HG03108 (cell line): ENCODE measurements at regions not wholly inside any gene's neighbourhood (a gene's known extent, or its start where the extent isn't known, plus 50 kb on each side); places are given as distances from the start of the nearest gene placed in this dataset.
"Not testable (repeated sequence)": the region's sequence is repeated elsewhere in the genome, so short reads cannot be mapped to it uniquely, and the experiment has no call there.

ENCODE experiments used
- ATAC-seq: cut with Tn5 transposase; IDR thresholded peaks from one replicate; pipeline ENCODE4 v1.9.1; 2021; ENCODE audit warnings: moderate library complexity; ENCODE audit not compliant: unreplicated experiment

- ATAC-seq = no peak
Measured at GRCh38 chr9:25094518-25094917, 548.8 kb upstream of the IZUMO3 start.

GRCh38 chr9:25078202-25078601, 532.5 kb upstream of the IZUMO3 start:
- ATAC-seq = no peak

GRCh38 chr9:25048098-25048724, 502.5 kb upstream of the IZUMO3 start:
- no peak for ATAC-seq

GRCh38 chr9:25045469-25045868, 499.8 kb upstream of the IZUMO3 start:
- not testable (repeated sequence) for ATAC-seq

GRCh38 chr9:25029743-25030142, 484.0 kb upstream of the IZUMO3 start:
- ATAC-seq = no peak

- ATAC-seq = no peak
Measured at GRCh38 chr9:25025686-25026085, 480.0 kb upstream of the IZUMO3 start.

GRCh38 chr9:25025156-25025555, 479.5 kb upstream of the IZUMO3 start:
- no peak for ATAC-seq

GRCh38 chr9:25017779-25018178, 472.1 kb upstream of the IZUMO3 start:
- no peak for ATAC-seq

- no peak for ATAC-seq
Measured at GRCh38 chr9:25010027-25010662, 464.4 kb upstream of the IZUMO3 start.

- ATAC-seq = no peak
Measured at GRCh38 chr9:25003686-25004085, 458.0 kb upstream of the IZUMO3 start.

GRCh38 chr9:24986331-24986730, 440.6 kb upstream of the IZUMO3 start:
- ATAC-seq = no peak

- not testable (repeated sequence) for ATAC-seq
Measured at GRCh38 chr9:24970780-24971179, 425.1 kb upstream of the IZUMO3 start.

- ATAC-seq = no peak
Measured at GRCh38 chr9:24961762-24962161, 416.1 kb upstream of the IZUMO3 start.

- ATAC-seq = no peak
Measured at GRCh38 chr9:24953070-24953469, 407.4 kb upstream of the IZUMO3 start.

GRCh38 chr9:24939109-24939850, 393.6 kb upstream of the IZUMO3 start:
- ATAC-seq = no peak

GRCh38 chr9:24936117-24936516, 390.4 kb upstream of the IZUMO3 start:
- ATAC-seq = no peak

GRCh38 chr9:24932785-24933184, 387.1 kb upstream of the IZUMO3 start:
- no peak for ATAC-seq

GRCh38 chr9:24931894-24932293, 386.2 kb upstream of the IZUMO3 start:
- ATAC-seq = no peak

GRCh38 chr9:24912767-24913166, 367.1 kb upstream of the IZUMO3 start:
- ATAC-seq = no peak

GRCh38 chr9:24901319-24901718, 355.6 kb upstream of the IZUMO3 start:
- no peak for ATAC-seq

- no peak for ATAC-seq
Measured at GRCh38 chr9:24900179-24900578, 354.5 kb upstream of the IZUMO3 start.

- no peak for ATAC-seq
Measured at GRCh38 chr9:24899463-24899862, 353.8 kb upstream of the IZUMO3 start.
